GM21367 (cell line): ENCODE measurements at regions not wholly inside any gene's neighbourhood (a gene's known extent, or its start where the extent isn't known, plus 50 kb on each side); places are given as distances from the start of the nearest gene placed in this dataset.

Experiments used
- ATAC-seq: cut with Tn5 transposase; IDR thresholded peaks from one replicate; pipeline ENCODE4 v1.9.1; 2021; ENCODE audit not compliant: unreplicated experiment

DNA sequence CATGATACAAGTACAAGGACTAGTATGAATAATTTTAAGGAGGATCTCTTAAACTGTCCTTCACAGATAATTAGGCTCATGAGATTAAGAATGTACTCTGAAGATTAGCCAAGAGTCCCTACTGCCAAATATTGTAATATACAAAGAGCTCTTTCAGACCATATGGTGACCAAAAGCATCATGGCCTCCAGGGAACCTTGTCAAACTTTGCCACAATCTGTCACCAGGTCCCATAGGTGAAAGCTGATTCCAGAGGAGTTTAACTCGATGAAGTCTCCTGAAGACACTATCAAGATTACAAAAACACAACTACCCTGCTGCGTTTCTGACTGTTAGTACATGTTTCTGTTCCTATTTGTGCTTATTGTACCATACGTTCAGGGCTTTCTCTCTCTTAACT, 395.4 kb upstream of the ITGA1 start:
- no peak for ATAC-seq

DNA sequence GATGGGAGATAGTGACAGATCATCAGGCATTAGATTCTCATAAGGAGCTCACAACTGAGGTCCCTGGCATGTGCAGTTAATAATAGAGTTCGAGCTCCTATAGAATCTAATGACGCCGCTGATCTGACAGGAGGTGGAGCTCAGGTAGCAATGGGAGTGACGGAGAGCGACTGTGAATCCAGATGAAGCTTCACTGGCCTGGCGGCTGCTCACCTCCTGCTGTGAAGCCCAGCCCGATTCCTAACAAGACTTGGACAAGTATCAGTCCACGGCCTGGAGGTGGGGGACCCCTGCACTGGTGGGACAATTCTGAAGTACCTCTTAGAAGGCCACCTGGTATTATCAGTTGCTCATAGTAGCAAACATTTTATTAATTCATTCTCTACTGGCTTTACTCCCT, 377.9 kb upstream of the ITGA1 start:
- no peak for ATAC-seq

DNA sequence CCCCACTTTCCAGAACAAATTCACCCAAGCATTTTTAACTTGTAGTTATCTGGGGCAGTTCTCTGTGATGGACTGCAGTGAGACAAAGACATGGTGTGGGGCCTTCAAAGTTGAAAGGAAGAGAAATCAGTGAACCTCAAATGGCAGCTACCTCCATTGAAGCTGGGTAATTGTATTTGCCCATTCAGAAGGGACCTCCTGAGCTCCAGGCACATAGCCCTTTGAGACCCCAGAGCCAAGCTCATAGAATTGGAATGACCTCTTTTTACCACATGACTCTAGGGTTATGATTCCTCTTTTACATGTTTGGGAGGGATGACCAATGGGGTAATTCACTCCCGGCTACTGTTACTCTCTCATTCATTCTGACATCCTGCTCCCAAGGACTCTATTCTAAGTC, 368.4 kb upstream of the ITGA1 start:
- ATAC-seq, result no peak

DNA sequence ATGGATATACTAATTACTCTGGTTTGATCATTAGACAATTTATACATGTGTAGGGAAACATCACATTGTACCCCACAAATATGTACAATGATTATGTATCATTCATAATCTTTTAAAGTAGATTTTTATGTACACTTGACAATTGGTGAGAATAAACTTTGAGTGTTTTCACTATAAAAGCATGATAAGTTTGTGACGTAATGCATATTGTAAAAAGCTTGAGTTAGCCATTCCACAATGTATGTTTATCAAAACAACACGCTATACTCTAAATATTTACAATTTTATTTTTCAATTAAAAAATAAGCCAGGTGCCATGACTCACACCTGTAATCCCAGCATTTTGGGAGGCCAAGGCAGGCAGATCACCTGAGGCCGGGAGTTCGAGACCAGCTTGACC, 360.1 kb upstream of the ITGA1 start:
- ATAC-seq, result no peak

DNA sequence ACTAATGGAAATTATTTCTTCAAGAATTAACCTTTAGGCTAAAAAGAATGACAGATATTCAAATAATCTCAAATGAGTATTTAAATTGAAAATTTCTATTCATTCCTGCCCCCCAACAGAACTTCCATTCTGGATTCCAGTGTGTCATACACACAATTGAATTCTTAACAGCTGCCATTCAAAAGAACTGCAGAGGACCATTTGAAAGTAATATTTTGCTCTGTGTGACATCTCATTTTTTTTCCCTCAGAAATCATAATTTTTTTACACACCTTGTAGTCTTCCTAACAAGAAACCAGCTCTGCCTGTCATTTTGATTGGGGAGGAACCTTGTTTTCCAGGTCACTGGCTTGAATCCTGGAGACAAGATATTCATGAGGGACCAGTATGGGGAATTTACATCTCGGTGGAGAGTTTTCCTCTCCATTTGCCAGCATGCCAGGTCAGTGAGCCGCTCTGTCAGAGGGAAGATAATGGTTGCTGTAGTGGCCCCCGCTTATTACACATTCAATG, 358.7 kb upstream of the ITGA1 start:
- no peak for ATAC-seq

DNA sequence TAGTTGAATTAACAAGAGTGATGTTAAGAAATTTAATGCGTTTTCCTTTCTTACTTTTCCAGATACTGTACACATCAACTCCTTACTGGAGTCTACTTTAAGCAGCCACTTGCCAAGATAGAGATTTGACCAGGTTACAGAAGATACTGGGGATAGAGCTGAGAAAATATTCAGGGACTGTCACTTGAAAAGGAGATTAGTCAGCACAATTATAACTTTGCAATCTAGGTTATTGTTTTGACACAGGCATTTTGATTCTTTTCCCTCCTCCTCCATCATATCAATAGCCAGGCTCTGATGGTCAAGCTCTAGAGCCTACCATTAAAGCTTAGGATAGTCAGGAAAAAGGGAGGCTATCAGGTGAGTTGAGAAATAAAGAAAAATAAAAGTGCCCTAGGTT, 345.9 kb upstream of the ITGA1 start:
- no peak for ATAC-seq

DNA sequence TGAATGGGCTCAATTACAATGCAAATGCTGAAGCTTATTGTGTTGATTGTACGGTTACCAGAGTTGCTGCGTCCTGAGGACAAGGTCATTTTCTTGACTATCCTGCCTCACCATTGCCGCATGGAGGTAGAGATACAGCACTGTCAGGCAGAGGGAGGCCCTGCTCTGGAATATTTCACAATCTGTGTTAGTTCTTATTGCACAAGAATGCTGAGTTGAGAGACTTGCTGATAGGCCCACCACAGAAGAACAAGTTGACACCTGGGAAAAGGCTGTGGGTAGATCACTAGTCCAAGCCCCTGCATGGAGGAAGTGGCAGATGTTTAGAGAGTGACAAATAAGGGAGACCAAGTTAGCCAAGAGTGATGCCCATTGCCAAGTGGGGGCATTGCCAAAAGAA, 344.5 kb upstream of the ITGA1 start:
- ATAC-seq, result no peak

DNA sequence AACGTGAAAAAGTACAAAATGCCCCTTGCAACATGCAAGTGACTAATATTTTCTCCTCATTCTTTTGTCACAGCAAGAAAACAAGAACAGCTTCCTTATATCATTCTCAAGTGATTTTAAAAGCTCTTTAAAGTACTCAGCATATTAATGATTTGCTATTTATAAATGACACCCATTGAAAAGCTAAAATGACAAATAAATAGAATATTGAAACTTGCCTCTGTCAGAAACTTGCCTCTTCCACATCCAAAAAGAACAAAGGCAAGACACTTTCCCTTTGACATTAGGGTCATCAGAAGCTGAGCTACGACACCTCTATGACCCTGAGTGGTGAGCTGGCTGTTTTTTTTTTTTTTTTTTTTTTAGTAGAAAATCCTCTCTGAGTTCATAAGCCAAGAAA, 339.6 kb upstream of the ITGA1 start:
- ATAC-seq, result no peak

DNA sequence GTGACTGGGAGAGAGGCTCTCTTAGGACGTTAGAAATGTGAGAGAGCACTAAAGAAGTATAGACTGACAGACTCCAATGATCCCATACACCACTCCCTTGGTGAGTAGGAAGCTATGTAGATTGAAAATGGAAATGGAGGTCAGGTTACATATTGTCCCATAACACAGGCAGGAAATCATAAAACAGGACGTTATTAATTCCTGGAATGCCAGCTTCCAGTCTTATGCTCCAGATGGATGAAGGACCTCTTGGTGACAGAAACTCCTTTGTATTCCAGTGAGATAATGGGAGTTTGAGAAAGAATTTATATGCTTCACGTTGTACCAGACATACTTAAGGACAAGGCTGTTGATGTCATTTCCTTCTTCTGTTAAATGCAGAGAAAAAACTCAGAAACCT, 338.2 kb upstream of the ITGA1 start:
- no peak for ATAC-seq

DNA sequence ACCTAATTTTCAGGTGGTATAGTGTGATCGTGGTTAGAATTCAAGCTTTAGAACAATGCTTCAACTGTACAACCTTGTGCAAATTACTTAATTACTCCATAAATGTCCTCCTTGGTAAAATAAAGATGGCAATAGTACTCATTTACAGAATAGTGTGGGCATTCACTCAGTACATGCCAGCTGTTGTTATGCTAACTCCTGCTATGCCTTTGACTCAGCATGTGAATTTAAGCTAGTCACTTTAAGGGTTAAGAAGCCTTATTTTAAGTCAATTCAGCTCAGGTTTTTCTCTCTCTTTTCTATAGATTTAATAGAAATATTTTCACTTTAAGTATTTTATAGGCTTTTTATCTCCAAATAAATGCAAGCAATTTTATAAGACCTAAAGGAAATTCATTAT, 335.6 kb upstream of the ITGA1 start:
- ATAC-seq, result no peak

DNA sequence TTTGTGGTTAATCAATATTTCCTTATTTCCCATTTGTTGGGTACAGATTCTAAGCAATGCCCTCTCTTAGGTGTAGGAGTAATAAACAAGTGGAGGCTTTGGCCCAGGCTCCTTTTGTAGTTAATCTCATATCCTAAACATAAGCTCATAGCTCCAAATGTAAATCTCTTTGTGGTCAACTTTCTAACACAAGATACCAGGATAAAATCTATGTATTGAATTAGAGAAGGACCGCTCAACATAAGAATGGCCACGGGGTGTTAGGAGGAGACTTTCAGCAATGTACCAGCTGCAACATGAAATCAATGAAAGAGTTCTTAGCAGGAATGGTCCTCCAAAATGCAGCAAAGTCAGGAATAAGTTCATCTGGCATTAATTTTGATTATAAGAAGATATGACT, 334.5 kb upstream of the ITGA1 start:
- no peak for ATAC-seq

DNA sequence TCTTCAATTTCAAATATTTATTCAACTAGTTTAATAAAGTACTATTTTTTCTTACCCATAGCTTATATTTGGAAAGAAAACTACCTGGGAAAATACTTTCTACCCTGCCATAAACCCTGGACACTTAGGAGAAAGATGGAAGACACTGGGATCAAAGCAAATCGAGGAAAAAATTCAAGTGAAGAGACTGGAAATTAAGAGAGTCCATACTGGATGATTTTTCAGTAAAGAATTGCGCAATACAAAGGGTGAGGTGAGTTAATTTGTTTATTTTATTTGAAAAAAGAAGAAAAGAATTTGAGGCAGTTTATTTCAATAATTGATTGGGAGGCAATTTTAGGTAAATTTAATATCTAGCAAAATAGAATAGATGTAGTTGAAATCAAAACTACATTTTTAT, 331.8 kb upstream of the ITGA1 start:
- no peak for ATAC-seq

DNA sequence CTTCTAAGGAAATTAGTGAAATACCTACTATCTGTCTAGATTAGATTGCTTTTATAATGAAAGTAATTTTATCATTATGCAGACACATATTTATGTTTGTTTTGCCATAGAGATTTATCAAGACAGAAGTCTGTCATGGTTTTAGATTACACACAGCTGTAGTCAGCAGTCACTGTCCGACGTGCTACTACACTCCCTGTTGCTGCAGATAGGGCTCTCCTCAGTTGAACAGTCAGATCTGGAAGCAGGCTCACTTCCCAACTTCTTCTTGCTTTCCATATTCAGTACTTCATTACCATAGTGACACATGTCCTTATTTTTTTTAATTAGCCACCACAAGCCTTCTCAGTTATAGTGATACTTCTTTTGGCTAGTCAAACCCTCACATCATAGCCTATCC, 329.9 kb upstream of the ITGA1 start:
- ATAC-seq, result no peak

DNA sequence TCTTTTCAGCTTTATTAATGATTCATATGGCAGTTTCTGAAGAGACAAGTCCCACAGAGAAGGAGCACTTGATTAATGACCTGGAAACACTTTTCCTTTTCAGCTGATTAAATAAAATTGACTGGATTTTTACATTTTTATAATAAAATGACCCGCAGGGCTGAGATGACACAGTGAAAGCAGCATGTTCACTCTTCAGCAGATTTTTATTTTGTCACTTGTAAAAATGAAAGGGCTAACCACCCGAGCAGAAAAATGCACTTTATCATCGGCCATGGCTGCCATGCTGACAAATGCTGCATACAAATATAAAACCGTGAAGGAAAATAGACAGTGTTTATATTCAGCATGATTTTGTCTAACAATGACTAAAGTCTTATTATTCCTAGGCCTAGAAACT, 321.6 kb upstream of the ITGA1 start:
- ATAC-seq, result no peak

DNA sequence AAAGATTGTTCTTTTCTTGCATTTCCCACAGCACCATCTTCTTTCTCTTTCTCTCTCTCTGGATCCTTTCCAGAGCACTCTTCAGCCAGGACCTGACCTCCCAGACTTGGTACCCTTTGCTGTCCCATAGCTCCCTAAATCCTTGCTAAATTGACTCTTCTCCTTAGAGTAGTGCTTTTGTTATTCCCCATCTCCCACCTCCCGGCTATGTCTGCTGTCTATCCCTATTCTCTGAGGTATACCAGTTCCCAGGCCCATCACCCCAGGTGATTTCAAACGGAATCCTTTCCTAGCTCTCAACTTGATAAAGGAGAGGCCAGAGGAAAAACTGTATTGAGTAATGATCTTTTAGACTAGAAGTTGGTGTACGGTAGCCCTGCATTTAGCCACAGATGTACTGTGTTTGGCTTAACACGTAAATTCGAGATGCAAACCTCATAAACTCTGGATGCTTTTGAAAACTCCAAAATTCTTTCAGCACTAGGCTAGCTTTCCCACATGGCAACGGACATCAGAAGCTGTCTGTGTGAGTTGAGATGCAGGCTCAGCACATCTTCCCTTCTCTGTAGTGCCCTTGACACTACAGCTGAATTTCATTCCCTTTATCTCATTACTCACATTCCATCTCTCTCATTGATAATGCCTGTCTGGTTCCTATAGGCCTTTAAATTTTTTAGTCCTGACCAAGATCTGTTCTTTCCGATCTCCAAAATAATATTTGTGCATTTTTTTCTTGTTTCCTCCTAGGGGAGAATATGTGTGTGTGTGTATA, 320.8 kb upstream of the ITGA1 start:
- no peak for ATAC-seq

DNA sequence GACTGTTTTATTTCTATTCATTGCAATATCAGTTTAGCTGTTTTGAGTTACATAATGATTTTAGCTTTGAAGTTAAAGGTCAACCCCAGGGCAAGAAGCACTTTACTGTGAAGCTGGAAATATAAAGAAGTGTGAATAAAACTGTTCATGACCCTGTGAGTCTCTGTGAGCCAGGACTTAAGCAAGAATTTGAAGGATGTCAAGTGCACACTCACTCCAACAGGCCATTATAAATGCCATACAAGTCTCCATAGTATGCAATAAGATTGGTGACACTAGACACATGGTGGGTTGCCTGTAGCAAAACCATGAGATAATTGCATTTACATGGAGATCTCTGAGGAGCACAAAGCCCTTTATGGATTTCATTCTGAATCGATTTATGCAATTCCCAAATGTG, 318.7 kb upstream of the ITGA1 start:
- ATAC-seq, result no peak

DNA sequence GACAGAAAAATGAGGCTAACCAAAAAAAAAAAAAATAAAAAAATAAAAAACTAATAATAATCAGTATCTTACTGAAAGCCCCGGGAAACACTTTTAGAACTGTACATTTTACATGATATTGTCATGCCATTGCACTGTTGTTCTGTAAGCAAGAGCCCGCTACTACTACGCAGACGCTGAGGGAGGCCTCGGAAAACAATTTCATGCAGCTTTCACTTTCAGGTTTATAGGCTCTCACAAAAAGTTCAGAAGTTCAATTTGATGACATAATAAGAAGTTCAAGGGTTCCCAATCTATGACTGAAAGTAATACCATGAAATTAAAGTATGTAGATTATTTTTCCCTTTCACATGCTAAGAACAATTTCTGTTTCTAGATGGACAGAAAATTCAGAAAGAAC, 318.3 kb upstream of the ITGA1 start:
- ATAC-seq, result no peak

DNA sequence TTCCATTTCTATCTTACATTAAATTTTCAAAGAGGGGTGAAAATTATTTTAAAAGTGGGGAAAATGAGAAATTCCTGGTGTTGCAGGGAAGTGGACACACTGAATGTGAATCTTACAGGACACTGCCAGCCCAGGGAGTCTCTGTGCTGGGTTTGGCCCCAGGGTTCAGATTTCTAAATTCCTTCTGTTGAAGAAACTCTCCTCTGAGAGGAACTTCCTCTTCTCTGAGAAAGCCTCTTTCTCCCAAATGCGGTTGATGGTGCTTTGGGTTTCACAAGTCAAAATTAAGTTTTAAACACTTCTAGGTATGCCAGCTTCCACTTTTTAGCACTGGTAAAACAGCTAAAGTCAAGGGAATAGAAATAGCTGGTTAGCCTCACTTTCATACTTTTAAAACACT, 317.9 kb upstream of the ITGA1 start:
- no peak for ATAC-seq

DNA sequence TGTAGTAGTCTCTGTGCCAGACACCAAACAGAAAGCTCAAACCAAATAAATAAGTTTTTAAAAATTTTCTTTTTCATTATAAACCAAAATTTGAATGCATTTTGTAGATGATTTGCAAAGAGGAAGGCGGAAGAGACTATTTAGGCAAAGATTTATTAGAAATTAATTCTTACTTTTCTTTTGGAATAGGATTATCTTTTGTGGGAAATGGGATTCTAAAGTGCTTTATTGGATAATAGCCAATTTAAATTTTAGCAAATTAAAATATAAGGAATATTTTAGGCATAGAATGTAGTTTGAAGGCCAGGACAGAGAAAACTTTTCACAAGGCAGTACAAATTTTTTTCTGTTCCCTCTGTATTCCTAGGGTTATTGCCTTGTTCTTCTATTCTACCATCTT, 311.4 kb upstream of the ITGA1 start:
- no peak for ATAC-seq

DNA sequence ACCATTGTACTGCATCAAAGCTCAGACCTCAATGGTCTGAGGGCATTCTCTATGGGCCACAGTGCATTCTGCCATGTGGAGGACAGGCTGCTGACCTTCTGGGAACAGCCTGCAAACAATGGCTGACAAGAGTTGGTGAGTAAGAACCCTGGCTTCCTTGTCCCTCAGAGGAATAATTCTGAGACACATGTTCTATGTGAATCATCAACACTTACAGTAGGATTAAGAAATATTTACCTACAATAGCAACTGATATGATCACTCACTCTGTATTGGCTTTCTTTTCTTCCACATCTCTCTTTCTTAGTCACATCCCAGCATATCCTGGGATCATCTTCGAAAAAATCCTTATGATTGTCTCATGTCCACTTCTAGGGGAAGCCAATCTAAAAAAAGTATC, 306.5 kb upstream of the ITGA1 start:
- ATAC-seq, result no peak

DNA sequence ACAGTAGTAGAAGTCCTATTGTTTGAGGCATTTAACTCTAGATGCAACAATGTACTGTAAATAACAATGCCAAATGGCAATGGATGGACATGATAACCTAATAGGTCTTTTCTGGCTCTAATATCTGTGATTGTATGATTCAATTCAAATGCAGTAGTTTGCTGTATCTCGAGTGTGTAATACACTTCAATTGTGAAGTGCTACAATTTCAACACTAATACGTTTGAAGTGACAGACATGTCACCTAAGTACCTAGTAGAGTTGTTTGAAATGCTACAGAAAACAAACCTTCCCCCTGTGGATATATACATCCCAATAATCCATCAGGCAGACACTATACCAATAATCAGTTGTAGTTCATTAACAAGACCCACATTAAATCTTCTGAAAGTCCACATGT, 305.9 kb upstream of the ITGA1 start:
- ATAC-seq, result no peak

DNA sequence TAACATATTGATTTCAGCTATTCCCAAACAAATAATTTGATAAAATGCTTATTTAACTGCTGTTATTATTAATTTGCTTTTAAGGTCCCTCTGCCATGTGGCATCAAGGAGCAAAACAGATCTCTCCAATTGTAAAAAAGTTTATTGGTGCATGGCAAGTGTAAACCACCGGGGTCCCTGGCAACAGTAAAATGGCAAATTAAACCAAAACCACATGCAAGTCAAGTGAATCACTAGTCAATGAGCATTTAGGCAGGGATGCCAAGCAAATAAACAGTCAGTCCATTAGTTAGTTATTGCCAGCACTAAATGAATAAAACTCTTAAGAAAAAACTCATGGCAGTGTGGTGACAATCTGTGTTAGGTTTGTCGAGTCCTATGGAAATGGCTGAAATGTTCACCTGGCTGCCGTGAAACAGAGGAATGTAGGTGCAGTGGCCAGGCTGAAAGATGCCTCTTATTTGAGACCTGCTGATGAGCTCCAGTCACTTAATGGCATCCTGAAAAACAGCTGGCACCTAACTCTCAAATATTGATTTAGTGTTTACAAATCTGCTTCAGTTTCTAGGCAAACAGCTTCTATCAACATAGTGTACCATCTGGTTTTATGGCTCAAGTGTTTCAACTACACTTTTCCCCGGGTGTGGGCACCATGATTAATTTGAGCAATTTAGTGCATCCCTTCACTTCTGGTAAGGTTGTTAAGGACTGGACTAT, 296.5 kb upstream of the ITGA1 start:
- ATAC-seq, result no peak

DNA sequence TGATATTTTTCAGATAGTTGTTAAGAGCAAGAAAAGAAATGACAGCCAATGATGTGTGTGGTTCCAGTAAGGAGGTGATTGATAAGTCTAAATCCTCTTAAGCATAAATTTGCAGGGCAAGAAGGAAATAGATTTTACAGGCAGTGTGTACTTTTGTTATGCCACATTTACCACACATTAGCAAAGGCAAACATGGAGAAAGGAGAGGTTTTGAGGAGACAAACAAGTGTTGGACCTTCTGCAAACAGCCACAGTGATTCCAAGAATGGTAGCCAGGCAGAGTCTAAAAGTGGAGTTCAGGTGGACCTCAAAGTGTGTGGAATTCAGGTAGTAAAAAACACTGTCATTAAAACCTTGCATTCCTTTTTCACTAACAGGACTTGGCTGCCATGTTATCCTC, 295.9 kb upstream of the ITGA1 start:
- no peak for ATAC-seq
